Stimulated activated CD8-positive, alpha-beta memory T cell treated with anti-CD3 and anti-CD28 coated beads, Interleukin-15, amount 100 ng/mL, for 48 hours (primary cell): ENCODE measurements at regions not wholly inside any gene's neighbourhood (a gene's known extent, or its start where the extent isn't known, plus 50 kb on each side); places are given as distances from the start of the nearest gene placed in this dataset.

ENCODE experiments used
- DNase-seq, 2 donors: peaks; one replicate each; pipeline ENCODE4 v3.0.0-alpha.2; 2020; ENCODE audit warnings: low read depth in 2 of 2

DNA sequence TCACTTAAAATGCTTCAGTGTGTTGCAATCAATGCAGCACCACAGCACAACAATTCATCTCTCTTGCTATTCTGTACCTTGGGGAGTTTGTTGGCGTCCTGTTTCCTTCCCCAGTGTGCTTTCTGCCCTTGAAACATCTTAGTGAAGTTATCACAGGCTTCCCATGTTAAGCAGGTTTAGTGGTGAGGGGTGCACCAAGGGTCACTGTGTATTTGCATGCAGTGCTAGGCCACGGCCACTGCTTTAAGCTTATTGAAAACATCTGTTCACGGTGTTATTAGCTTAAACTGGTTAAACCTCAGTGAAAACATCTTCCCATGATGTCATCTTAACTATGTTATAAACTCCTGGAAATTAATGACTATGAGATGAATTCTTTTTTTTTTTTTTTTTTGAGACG lies 217.3 kb upstream of the GOLIM4 start:
- DNase-seq = no peak

DNA sequence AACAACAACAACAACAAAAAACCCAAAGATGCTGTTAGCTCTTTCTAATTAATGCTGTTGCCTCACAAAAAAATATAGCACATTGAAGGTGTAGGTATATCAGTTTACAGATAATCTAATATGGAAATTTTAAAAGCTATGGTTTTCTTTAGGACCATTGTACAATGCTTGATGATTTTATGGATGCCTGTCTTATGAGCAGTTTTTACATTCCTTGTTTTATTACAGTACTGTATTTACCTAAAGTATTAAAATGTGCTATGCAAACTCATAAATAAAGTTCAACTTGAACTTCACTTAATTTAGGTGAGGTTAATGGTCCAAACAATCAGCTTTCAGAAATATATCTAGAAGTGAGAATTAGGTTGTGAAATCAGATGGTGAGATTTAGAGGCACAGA lies 212.2 kb upstream of the GOLIM4 start:
- no peak for DNase-seq

- no peak for DNase-seq
These were observed 199.3 kb upstream of the GOLIM4 start for GRCh38 chr3:168295027-168295426.

DNA sequence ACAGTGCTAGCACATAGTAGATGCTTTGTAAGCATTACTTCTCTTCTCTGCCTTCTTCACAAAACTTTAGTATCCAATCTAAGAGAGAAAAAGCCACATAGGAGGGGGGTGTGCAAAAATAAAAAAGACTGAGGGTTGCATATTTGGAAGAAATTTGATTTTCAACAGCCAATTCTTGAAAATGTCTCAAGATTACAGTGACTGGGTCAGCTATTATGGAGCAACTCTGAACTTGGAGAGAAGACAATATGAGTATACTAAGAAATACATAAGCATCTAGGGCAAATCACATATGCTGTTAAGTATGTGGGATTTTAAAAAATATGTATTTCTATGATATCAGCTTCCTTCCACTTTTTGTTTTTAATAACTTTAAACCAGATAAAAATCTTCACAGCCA lies 196.6 kb upstream of the GOLIM4 start:
- DNase-seq = no peak

- DNase-seq = no peak
These were observed 193.8 kb upstream of the GOLIM4 start for GRCh38 chr3:168289471-168290008.

DNA sequence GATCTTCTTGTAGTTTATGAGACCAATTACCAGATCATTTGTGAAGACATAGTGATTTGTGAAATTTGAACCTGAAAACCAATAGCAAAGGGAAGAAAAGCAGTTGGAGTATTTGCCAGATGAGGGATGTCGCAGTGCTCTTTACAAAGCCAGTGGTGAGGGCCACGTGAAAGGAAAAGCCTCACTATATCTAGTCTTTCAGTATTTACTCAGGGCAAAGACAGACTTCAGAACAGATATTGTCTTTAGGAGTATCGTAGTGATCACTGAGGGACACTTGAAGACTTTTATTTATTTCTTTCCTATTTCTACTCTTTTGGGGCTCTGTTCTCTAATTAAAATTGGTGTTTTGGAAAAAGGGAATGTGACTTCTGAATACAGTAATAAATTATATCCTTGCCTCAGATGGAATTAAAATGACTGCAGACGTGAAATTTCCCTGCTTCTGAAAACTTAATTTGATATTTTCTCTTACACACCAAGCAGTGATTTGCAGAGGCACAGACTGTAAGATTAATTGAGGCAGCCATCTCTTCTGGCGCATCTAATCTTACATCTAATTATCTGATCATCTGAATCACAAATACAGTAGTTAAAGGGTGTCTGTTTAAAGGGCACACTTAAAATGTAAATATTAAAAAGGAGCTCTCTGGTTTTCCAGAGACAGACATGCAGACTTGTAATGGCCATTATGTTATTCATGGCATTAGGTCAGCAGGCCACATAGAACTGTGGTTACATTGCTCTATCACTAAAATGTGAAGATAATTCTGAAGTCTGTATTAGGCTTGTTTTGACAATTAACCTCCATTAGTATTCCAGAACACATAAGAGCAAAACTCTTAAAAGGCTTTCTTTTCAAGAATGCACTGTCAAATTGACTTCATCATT lies 193.0 kb upstream of the GOLIM4 start:
- DNase-seq = no peak

GRCh38 chr3:168285506-168285905 lies 189.8 kb upstream of the GOLIM4 start:
- DNase-seq = no peak

DNA sequence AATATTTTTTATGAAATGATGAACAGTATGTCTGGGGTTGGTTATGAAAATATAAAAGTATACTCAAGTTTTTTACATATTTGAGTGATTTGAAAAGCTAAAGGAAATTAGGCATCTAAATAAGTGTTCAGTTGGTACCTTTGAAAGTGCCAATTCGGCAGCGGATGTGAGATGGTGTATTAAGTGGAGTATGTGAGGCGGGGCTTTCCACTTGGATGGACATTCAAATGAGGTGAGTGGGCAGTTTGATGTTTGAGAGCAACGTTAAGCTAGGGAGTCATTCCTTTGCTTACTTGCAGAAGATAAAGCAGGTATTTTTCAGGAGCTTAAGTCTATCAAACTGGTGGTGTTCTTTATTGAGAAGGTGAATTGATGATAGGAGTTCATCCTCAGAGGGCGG lies 189.0 kb upstream of the GOLIM4 start:
- no peak for DNase-seq

DNA sequence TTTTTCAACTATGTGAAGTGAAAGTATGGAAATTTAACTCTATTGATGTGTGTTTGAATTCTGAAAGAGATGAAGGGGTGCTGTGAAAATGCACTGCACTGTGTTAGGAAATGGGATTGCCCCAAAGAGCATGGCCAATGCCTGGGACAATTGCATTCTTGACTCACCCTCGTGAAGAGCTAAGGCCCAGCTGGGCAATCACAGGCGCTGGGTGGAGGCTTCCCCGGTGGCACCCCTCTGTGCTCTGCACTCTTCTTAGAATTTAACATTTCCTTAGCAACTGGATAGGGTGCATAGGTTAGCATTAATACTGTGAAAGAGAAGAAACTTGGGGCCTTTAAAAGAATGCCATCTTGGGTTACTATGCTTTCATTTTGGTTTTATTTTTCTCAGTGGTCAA lies 179.9 kb upstream of the GOLIM4 start:
- no peak for DNase-seq

- DNase-seq = no peak
These were observed 178.2 kb upstream of the GOLIM4 start for GRCh38 chr3:168273917-168274316.

DNA sequence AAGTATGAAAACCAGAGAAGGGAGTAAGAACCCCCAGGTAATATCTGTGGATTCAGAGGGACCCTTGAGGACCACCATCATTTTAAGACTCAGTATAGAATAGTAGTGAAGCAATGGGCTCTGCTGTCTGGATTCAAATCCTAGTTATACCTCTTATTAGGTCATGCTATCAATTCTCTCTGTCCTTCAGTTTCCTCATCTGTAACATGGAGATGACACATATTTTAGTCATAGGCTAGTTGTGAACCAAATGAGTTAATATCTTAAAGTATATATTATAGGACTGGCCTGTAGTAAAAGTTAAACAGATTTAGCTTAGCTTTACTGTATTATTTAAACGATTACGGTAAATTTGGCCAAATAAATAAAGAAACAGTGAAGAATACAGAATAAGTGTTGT lies 177.3 kb upstream of the GOLIM4 start:
- no peak for DNase-seq

GRCh38 chr3:168272343-168272985 lies 176.7 kb upstream of the GOLIM4 start:
- DNase-seq = no peak

- no peak for DNase-seq
These were observed 176.2 kb upstream of the GOLIM4 start for GRCh38 chr3:168271932-168272331.

DNA sequence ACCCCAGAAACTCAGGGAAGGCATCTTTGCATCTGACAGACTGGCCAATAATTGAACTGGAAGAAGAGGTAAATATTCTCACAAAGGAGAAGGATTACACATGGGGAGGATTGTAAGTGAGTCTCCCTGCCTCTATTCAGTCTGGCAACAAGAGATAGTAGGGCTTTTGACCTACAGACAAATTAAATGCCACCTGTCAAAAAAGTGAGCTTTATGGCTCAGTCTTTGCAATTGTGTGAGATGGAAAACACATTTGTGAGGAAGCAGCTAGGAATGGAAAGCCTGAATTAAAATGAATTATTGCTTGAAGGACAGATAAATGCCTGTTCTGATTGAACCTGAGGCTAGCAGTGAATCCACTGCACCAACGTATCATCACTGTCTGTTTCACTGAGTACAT lies 173.3 kb upstream of the GOLIM4 start:
- no peak for DNase-seq

DNA sequence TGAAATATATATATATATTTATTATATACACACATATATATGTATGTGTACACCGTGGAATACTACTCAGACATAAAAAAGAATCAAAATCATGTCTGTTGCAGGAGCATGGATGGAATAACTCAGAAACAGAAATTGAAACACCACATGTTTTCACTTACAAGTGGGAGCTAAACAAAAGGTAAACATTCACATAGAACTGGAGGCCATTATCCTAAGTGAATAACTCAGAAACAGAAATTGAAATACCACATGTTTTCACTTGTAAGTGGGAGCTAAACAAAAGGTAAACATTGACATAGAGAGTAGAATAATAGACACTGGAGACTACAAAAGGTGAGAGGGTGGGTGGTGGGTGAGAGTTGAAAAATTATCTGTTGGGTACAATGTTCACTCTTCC lies 171.5 kb upstream of the GOLIM4 start:
- DNase-seq = no peak

- DNase-seq = no peak
These were observed 170.6 kb upstream of the GOLIM4 start for GRCh38 chr3:168266335-168266734.

GRCh38 chr3:168262887-168263286 lies 167.2 kb upstream of the GOLIM4 start:
- DNase-seq = no peak

GRCh38 chr3:168260859-168261258 lies 165.1 kb upstream of the GOLIM4 start:
- DNase-seq = no peak

- DNase-seq = no peak
These were observed 155.6 kb upstream of the GOLIM4 start for GRCh38 chr3:168251371-168251770.

GRCh38 chr3:168250415-168250861 lies 154.7 kb upstream of the GOLIM4 start:
- no peak for DNase-seq

- DNase-seq = peak; percentile 8 to 12
These were observed 154.1 kb upstream of the GOLIM4 start for GRCh38 chr3:168249550-168250414.

DNA sequence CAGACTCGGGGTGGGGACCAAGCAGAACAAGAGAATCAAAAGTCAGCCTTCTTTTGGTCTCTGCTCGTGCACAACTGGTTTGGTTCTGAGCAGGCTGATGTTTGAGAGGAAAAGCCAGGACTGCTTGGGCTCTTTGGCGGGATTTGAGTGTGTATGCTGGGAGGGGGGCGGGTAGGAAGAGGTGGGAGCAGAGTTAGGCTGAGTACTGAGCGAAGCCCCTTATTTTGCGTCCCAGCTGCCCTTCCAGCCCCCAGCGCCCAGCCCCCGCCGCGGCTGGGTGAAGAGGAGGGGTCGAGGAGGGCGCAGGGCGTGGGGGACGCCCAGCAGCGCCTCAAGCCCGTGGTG lies 153.5 kb upstream of the GOLIM4 start:
- no peak for DNase-seq
